ENCODE measurements at regions not wholly inside any gene's neighbourhood (a gene's known extent, or its start where the extent isn't known, plus 50 kb on each side); places are given as distances from the start of the nearest gene placed in this dataset.

GRCh38 chr13:102460806-102461205 is 59.0 kb upstream of the FGF14 start:
- Histone ChIP-seq H3K79me2 (ENCODE audit: insufficient read depth, low read length) (no peaks in the 10 kb centered on the region), H3K9me3 (ENCODE audit: low read depth, low read length) (no peaks in the 10 kb centered on the region), H4K20me1 (ENCODE audit: insufficient read depth, low read length) (no peaks in the 10 kb centered on the region), H3K27ac (ENCODE audit: low read depth, low read length) (no peak overlapping the region), H3K36me3 (ENCODE audit: insufficient read depth, low read length) (no peaks in the 10 kb centered on the region), H3K4me3 (ENCODE audit: insufficient read depth, low read length) (no peak overlapping the region), H2AFZ (ENCODE audit: low read length) (no peak overlapping the region), H3K4me1 (ENCODE audit: insufficient read depth, low read length) (no peaks in the 10 kb centered on the region), H3K4me2 (ENCODE audit: insufficient read depth, low read length) (no peak overlapping the region), H3K27me3 (ENCODE audit: insufficient read depth, low read length) (no peaks in the 10 kb centered on the region)
- no peak for TF ChIP-seq CTCF (IDR thresholded peaks at IDR 0.05; ENCODE audit: extremely low read depth, low read depth, low read length)
- no peak for DNase-seq (ENCODE audit: insufficient read length, low spot score, missing footprints)

- H3K4me3 ChIP-seq (ENCODE audit: insufficient read depth, low read length), result no peak overlapping the region
- no peak for DNase-seq (ENCODE audit: insufficient read length, low spot score, missing footprints)
- H2AFZ ChIP-seq (ENCODE audit: low read length), result no peak overlapping the region
- H3K36me3 ChIP-seq (ENCODE audit: insufficient read depth, low read length), result no peaks in the 10 kb centered on the region
- H3K79me2 ChIP-seq (ENCODE audit: insufficient read depth, low read length), result no peaks in the 10 kb centered on the region
- no peak overlapping the region for H3K4me2 ChIP-seq (ENCODE audit: insufficient read depth, low read length)
- no peak overlapping the region for H3K27ac ChIP-seq (ENCODE audit: low read depth, low read length)
- no peaks in the 10 kb centered on the region for H4K20me1 ChIP-seq (ENCODE audit: insufficient read depth, low read length)
- TF ChIP-seq CTCF (IDR thresholded peaks at IDR 0.05; ENCODE audit: extremely low read depth, low read depth, low read length), result no peak
- no peaks in the 10 kb centered on the region for H3K4me1 ChIP-seq (ENCODE audit: insufficient read depth, low read length)
- no peaks in the 10 kb centered on the region for H3K27me3 ChIP-seq (ENCODE audit: insufficient read depth, low read length)
- H3K9me3 ChIP-seq (ENCODE audit: low read depth, low read length), result no peaks in the 10 kb centered on the region
Measured at GRCh38 chr13:102452836-102453235, 51.0 kb upstream of the FGF14 start.
